ENCODE measurements at regions not wholly inside any gene's neighbourhood (a gene's known extent, or its start where the extent isn't known, plus 50 kb on each side); places are given as distances from the start of the nearest gene placed in this dataset.

GRCh38 chr7:79590916-79591623 lies 137.6 kb upstream of the MAGI2 start:
- TF ChIP-seq CTCF (IDR thresholded peaks at IDR 0.05), result no peak
- TF ChIP-seq POLR2A (IDR thresholded peaks at IDR 0.05), result no peak

Data from right lobe of liver (tissue), 4 donors.